ENCODE measurements at regions not wholly inside any gene's neighbourhood (a gene's known extent, or its start where the extent isn't known, plus 50 kb on each side); places are given as distances from the start of the nearest gene placed in this dataset.

- no peaks in the 10 kb centered on the region for H3K4me1 ChIP-seq
- no peaks in the 10 kb centered on the region for H3K27me3 ChIP-seq (replicated peaks in 1 of 7)
- H3K27ac ChIP-seq = no peak overlapping the region
- H3K36me3 ChIP-seq = no peaks in the 10 kb centered on the region
- H3K9me3 ChIP-seq = peaks cover 0 to 29% (median 22%) of the 10 kb centered on the region in 8 donors
- TF ChIP-seq, protein P1, sequence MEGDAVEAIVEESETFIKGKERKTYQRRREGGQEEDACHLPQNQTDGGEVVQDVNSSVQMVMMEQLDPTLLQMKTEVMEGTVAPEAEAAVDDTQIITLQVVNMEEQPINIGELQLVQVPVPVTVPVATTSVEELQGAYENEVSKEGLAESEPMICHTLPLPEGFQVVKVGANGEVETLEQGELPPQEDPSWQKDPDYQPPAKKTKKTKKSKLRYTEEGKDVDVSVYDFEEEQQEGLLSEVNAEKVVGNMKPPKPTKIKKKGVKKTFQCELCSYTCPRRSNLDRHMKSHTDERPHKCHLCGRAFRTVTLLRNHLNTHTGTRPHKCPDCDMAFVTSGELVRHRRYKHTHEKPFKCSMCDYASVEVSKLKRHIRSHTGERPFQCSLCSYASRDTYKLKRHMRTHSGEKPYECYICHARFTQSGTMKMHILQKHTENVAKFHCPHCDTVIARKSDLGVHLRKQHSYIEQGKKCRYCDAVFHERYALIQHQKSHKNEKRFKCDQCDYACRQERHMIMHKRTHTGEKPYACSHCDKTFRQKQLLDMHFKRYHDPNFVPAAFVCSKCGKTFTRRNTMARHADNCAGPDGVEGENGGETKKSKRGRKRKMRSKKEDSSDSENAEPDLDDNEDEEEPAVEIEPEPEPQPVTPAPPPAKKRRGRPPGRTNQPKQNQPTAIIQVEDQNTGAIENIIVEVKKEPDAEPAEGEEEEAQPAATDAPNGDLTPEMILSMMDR (IDR thresholded peaks at IDR 0.05 in 8 of 11, conservative IDR thresholded peaks at IDR 0.05 in 3 of 11) = no peak
- no peak for TF ChIP-seq POLR2AphosphoS5 (IDR thresholded peaks at IDR 0.05)
- TF ChIP-seq POLR2A (IDR thresholded peaks at IDR 0.05) = no peak
- no peak overlapping the region for H3K4me3 ChIP-seq
- no peak for DNase-seq
- intact Hi-C loops (cut with DNase I; ENCODE audit: low total_unique reads) = no loop called here
- WGBS, 5 donors = 77 to 91% (median 84%) methylated on average over 3 of the region's 3 CpGs
Measured at GRCh38 chr5:165526357-165526756, 2020.9 kb downstream of the MAT2B start.

- Histone ChIP-seq H3K36me3 (no peaks in the 10 kb centered on the region), H3K9me3 (peaks cover 0 to 29% (median 22%) of the 10 kb centered on the region in 8 donors), H3K27ac (no peak overlapping the region), H3K27me3 (replicated peaks in 1 of 7) (no peaks in the 10 kb centered on the region), H3K4me1 (no peaks in the 10 kb centered on the region), H3K4me3 (no peak overlapping the region)
- DNase-seq = no peak
- intact Hi-C loops (cut with DNase I; ENCODE audit: low total_unique reads) = no loop called here
- WGBS, 5 donors = 65 to 86% (median 77%) methylated on average over 4 of the region's 4 CpGs
- TF ChIP-seq, protein P1 (IDR thresholded peaks at IDR 0.05 in 8 of 11, conservative IDR thresholded peaks at IDR 0.05 in 3 of 11) = no peak
- no peak for TF ChIP-seq POLR2AphosphoS5 (IDR thresholded peaks at IDR 0.05)
- TF ChIP-seq POLR2A (IDR thresholded peaks at IDR 0.05) = no peak
Measured at GRCh38 chr5:165527577-165527976, 2022.2 kb downstream of the MAT2B start.

DNA sequence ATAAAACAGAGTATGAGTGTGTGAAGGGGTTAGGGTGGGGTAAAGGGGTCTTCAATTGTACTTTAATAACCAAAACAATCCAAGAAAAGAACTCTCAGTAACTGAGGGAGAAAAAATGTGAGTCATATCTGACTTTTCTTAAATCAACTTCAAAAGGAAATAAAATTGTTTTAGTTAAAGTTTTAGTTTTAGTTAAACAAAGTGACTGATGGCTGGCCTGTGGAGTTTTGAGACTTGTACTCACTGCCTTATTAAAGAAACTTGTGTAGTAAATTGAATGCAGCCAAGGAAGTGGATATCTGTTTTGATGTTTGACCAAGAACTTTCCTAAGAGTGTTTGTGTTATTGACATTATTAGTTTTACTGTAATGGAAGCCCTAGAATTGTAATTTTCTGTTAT lies 2032.6 kb downstream of the MAT2B start:
- Histone ChIP-seq H3K4me3 (no peak overlapping the region), H3K9me3 (peaks cover 0 to 15% (median 11%) of the 10 kb centered on the region in 8 donors), H3K36me3 (no peaks in the 10 kb centered on the region), H3K4me1 (no peaks in the 10 kb centered on the region), H3K27ac (no peak overlapping the region), H3K27me3 (replicated peaks in 1 of 7) (no peaks in the 10 kb centered on the region)
- TF ChIP-seq POLR2AphosphoS5 (IDR thresholded peaks at IDR 0.05) (no peak), POLR2A (IDR thresholded peaks at IDR 0.05) (no peak)
- TF ChIP-seq, protein P1 (IDR thresholded peaks at IDR 0.05 in 8 of 11, conservative IDR thresholded peaks at IDR 0.05 in 3 of 11) = no peak
- intact Hi-C loops (cut with DNase I; ENCODE audit: low total_unique reads) = no loop called here
- DNase-seq = no peak

DNA sequence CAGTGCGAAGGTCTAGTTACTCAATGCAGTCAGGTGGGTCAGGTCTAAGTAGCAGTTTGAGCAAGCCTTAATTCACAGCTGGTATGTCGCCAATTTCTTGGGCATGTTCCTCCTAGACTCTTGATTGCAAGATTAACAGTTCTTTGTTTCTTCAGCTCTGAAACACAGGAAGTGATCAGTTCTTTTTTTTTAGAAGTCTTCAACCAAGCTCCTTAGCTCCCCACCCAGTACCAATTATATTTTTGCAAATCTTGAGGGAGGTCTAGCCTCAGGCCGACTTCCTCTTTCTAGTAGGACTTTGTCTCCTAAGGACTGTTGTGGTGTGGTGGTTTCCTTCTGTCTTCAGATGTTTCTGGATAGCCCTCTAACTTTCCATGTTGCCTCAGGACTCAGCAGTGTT lies 2054.2 kb downstream of the MAT2B start:
- Histone ChIP-seq H3K4me3 (no peak overlapping the region), H3K4me1 (no peaks in the 10 kb centered on the region), H3K36me3 (no peaks in the 10 kb centered on the region), H3K27ac (no peak overlapping the region), H3K27me3 (replicated peaks in 1 of 7) (no peaks in the 10 kb centered on the region), H3K9me3 (no peaks in the 10 kb centered on the region)
- intact Hi-C loops (cut with DNase I; ENCODE audit: low total_unique reads) = no loop called here
- WGBS, 5 donors = 32 to 52% (median 38%) methylated on average over 3 of the region's 3 CpGs
- no peak for TF ChIP-seq POLR2AphosphoS5 (IDR thresholded peaks at IDR 0.05)
- TF ChIP-seq POLR2A (IDR thresholded peaks at IDR 0.05) = no peak
- TF ChIP-seq, protein P1 (IDR thresholded peaks at IDR 0.05 in 8 of 11, conservative IDR thresholded peaks at IDR 0.05 in 3 of 11) = no peak
- no peak for DNase-seq
